CD8-positive, alpha-beta memory T cell (primary cell): ENCODE measurements at regions not wholly inside any gene's neighbourhood (a gene's known extent, or its start where the extent isn't known, plus 50 kb on each side); places are given as distances from the start of the nearest gene placed in this dataset.
"Not testable (repeated sequence)": the region's sequence is repeated elsewhere in the genome, so short reads cannot be mapped to it uniquely, and the experiment has no call there.

Experiments used
- CTCF ChIA-PET: fragments of 350-600 bp; sonication (Branson Sonifier 250); formaldehyde crosslinking; loops from one replicate; lab custom pipeline; 2021; ENCODE audit warnings: antibody characterized with exemption; lab: Charles Lee
- POLR2A ChIA-PET: fragments of 350-600 bp; sonication (Branson Sonifier 250); formaldehyde crosslinking; loops from one replicate; lab custom pipeline; 2021; ENCODE audit warnings: antibody characterized with exemption; lab: Charles Lee
- DNase-seq, 5 donors: peaks; one replicate each; pipeline versions ENCODE4 v3.0.0 to v3.0.0-alpha.2; 2020 to 2022; ENCODE audit warnings: mixed read lengths in 1 of 5
- H3K27ac ChIP-seq: one replicate; pipeline ENCODE4 v1.7.0; 2013; ENCODE audit warnings: low read depth, mild to moderate bottlenecking, low read length, moderate library complexity
- H3K27me3 ChIP-seq: 2 replicates; pipeline ENCODE4 v1.7.0; 2013; ENCODE audit warnings: low read length, mild to moderate bottlenecking; ENCODE audit not compliant: insufficient read depth, poor library complexity, severe bottlenecking
- H3K36me3 ChIP-seq: 2 replicates; pipeline ENCODE4 v1.7.0; 2013; ENCODE audit warnings: mild to moderate bottlenecking, low read length, moderate library complexity; ENCODE audit not compliant: insufficient read depth
- H3K4me1 ChIP-seq: 2 replicates; pipeline ENCODE4 v1.7.0; 2013; ENCODE audit warnings: mild to moderate bottlenecking, low read length, moderate library complexity; ENCODE audit not compliant: insufficient read depth
- H3K4me3 ChIP-seq: 2 replicates; pipeline ENCODE4 v1.7.0; 2013; ENCODE audit warnings: mild to moderate bottlenecking, low read length
- H3K9me3 ChIP-seq: 2 replicates; pipeline ENCODE4 v1.7.0; 2013; ENCODE audit warnings: mild to moderate bottlenecking, low read length
- H3K27ac Mint-ChIP-seq, 8 donors: one replicate each; pipeline ENCODE4 v1.8.0; 2020 to 2021; ENCODE audit warnings: mixed read lengths in 8 of 8, mild to moderate bottlenecking in 6 of 8, inconsistent platforms in 3 of 8, moderate library complexity in 3 of 8
- H3K27me3 Mint-ChIP-seq, 2 donors: one replicate each; pipeline ENCODE4 v1.8.0; 2020 to 2021; ENCODE audit warnings: mixed read lengths in 2 of 2, mild to moderate bottlenecking in 1 of 2, moderate library complexity in 1 of 2
- H3K36me3 Mint-ChIP-seq, 3 donors: one replicate each; pipeline ENCODE4 v1.8.0; 2020 to 2021; ENCODE audit warnings: mixed read lengths in 3 of 3, inconsistent platforms in 1 of 3, mild to moderate bottlenecking in 1 of 3
- H3K4me1 Mint-ChIP-seq, 3 donors: one replicate each; pipeline ENCODE4 v1.8.0; 2020 to 2021; ENCODE audit warnings: mixed read lengths in 3 of 3, inconsistent platforms in 1 of 3, mild to moderate bottlenecking in 1 of 3
- H3K4me3 Mint-ChIP-seq, 7 donors: one replicate each; pipeline ENCODE4 v1.8.0; 2020 to 2021; ENCODE audit warnings: mixed read lengths in 7 of 7, mild to moderate bottlenecking in 6 of 7, moderate library complexity in 4 of 7, inconsistent platforms in 2 of 7
- H3K9me3 Mint-ChIP-seq, 5 donors: one replicate each; pipeline ENCODE4 v1.8.0; 2020 to 2022; ENCODE audit warnings: mixed read lengths in 5 of 5, mild to moderate bottlenecking in 3 of 5, moderate library complexity in 2 of 5, inconsistent platforms in 1 of 5

- POLR2A ChIA-PET, H3K27me3 Mint-ChIP-seq, H3K4me1 ChIP-seq, CTCF ChIA-PET, H3K36me3 ChIP-seq, H3K9me3 ChIP-seq, H3K4me3 Mint-ChIP-seq, H3K27ac ChIP-seq, H3K9me3 Mint-ChIP-seq, H3K27me3 ChIP-seq, H3K4me3 ChIP-seq, H3K4me1 Mint-ChIP-seq, DNase-seq: not testable (repeated sequence)
- Mint-ChIP-seq H3K27ac (peak overlapping the region in 1 of 8 donors; percentile 16), H3K36me3 (peaks cover 0 to 20% (median 0%) of the 10 kb centered on the region in 3 donors)
These were observed 408.5 kb downstream of the RAP2B start for GRCh38 chr3:153570481-153570880.

GRCh38 chr3:153572165-153572564, 410.1 kb downstream of the RAP2B start:
- no peak overlapping the region for H3K4me3 Mint-ChIP-seq
- peaks cover 0 to 17% (median 0%) of the 10 kb centered on the region in 3 donors for H3K36me3 Mint-ChIP-seq
- POLR2A ChIA-PET, result no interaction called here

GRCh38 chr3:153572654-153573053, 410.6 kb downstream of the RAP2B start:
- peaks cover 3 to 4% of the 10 kb centered on the region in 2 donors for H3K27me3 Mint-ChIP-seq
- peaks cover 5 to 12% (median 5%) of the 10 kb centered on the region in 3 donors for H3K4me1 Mint-ChIP-seq
- Histone ChIP-seq H3K9me3 (no peaks in the 10 kb centered on the region), H3K4me3 (no peak overlapping the region), H3K27me3 (no peaks in the 10 kb centered on the region), H3K4me1 (no peaks in the 10 kb centered on the region), H3K36me3 (no peaks in the 10 kb centered on the region), H3K27ac (no peak overlapping the region)
- peak overlapping the region in 1 of 8 donors; percentile 49 for H3K27ac Mint-ChIP-seq
- no peak for DNase-seq
- H3K4me3 Mint-ChIP-seq, result no peak overlapping the region
- ChIA-PET CTCF (no interaction called here), POLR2A (no interaction called here)
- H3K36me3 Mint-ChIP-seq, result peaks cover 0 to 17% (median 0%) of the 10 kb centered on the region in 3 donors
- peaks cover 0 to 5% (median 1%) of the 10 kb centered on the region in 5 donors for H3K9me3 Mint-ChIP-seq

More at GRCh38 chr3:153572165-153572564, 410.1 kb downstream of the RAP2B start:
- no peaks in the 10 kb centered on the region for H3K4me1 ChIP-seq
- no peaks in the 10 kb centered on the region for H3K27me3 ChIP-seq
- no peaks in the 10 kb centered on the region for H3K36me3 ChIP-seq
- Mint-ChIP-seq H3K4me1 (peaks cover 4 to 7% (median 5%) of the 10 kb centered on the region in 3 donors), H3K27ac (peak overlapping the region in 1 of 8 donors; percentile 77), H3K27me3 (peaks cover 3 to 4% of the 10 kb centered on the region in 2 donors), H3K9me3 (peaks cover 0 to 5% (median 1%) of the 10 kb centered on the region in 5 donors)
- H3K27ac ChIP-seq, result no peak overlapping the region
- no peak for DNase-seq
- no peak overlapping the region for H3K4me3 ChIP-seq
- CTCF ChIA-PET, result no interaction called here
- no peaks in the 10 kb centered on the region for H3K9me3 ChIP-seq

GRCh38 chr3:153573481-153573880, 411.5 kb downstream of the RAP2B start:
- Histone ChIP-seq H3K27ac (no peak overlapping the region), H3K9me3 (no peaks in the 10 kb centered on the region), H3K4me1 (no peaks in the 10 kb centered on the region), H3K27me3 (no peaks in the 10 kb centered on the region), H3K36me3 (no peaks in the 10 kb centered on the region), H3K4me3 (no peak overlapping the region)
- Mint-ChIP-seq H3K27ac (no peak overlapping the region), H3K9me3 (peaks cover 0 to 5% (median 1%) of the 10 kb centered on the region in 5 donors), H3K4me3 (no peak overlapping the region), H3K4me1 (peaks cover 5 to 16% (median 7%) of the 10 kb centered on the region in 3 donors), H3K27me3 (peaks cover 3 to 4% of the 10 kb centered on the region in 2 donors), H3K36me3 (peaks cover 0 to 15% (median 0%) of the 10 kb centered on the region in 3 donors)
- ChIA-PET CTCF (no interaction called here), POLR2A (no interaction called here)
- DNase-seq, result no peak

GRCh38 chr3:153574445-153574844, 412.4 kb downstream of the RAP2B start:
- Mint-ChIP-seq H3K27ac (no peak overlapping the region), H3K4me3 (no peak overlapping the region), H3K9me3 (peaks cover 0 to 5% (median 1%) of the 10 kb centered on the region in 5 donors), H3K27me3 (peaks cover under 1 to 3% of the 10 kb centered on the region in 2 donors), H3K4me1 (peaks cover 5 to 16% (median 7%) of the 10 kb centered on the region in 3 donors), H3K36me3 (peaks cover 0 to 9% (median 0%) of the 10 kb centered on the region in 3 donors)
- Histone ChIP-seq H3K4me3 (no peak overlapping the region), H3K36me3 (no peaks in the 10 kb centered on the region), H3K4me1 (no peaks in the 10 kb centered on the region), H3K27me3 (no peaks in the 10 kb centered on the region), H3K27ac (no peak overlapping the region), H3K9me3 (no peaks in the 10 kb centered on the region)
- DNase-seq, result no peak
- ChIA-PET POLR2A (no interaction called here), CTCF (no interaction called here)

- H3K4me1 Mint-ChIP-seq, result peaks cover 5 to 16% (median 7%) of the 10 kb centered on the region in 3 donors
- no peaks in the 10 kb centered on the region for H3K36me3 ChIP-seq
- H3K27ac Mint-ChIP-seq, result peak overlapping the region in 2 of 8 donors; percentile 1 to 54
These were observed 415.2 kb downstream of the RAP2B start for GRCh38 chr3:153577059-153577736.

GRCh38 chr3:153578046-153578445, 416.0 kb downstream of the RAP2B start:
- Histone ChIP-seq H3K4me3 (no peak overlapping the region), H3K4me1 (no peaks in the 10 kb centered on the region), H3K27me3 (no peaks in the 10 kb centered on the region), H3K36me3 (no peaks in the 10 kb centered on the region), H3K9me3 (no peaks in the 10 kb centered on the region), H3K27ac (no peak overlapping the region)
- no peak for DNase-seq
- Mint-ChIP-seq H3K27ac (no peak overlapping the region), H3K36me3 (peaks cover 0 to 2% (median 0%) of the 10 kb centered on the region in 3 donors), H3K4me3 (no peak overlapping the region), H3K27me3 (peaks cover 0 to 1% of the 10 kb centered on the region in 2 donors), H3K9me3 (no peaks in the 10 kb centered on the region), H3K4me1 (peaks cover 5 to 16% (median 7%) of the 10 kb centered on the region in 3 donors)
- CTCF ChIA-PET, result no interaction called here
- POLR2A ChIA-PET, result no interaction called here

More at GRCh38 chr3:153577059-153577736, 415.2 kb downstream of the RAP2B start:
- H3K27me3 Mint-ChIP-seq, result no peaks in the 10 kb centered on the region
- POLR2A ChIA-PET, result no interaction called here
- no peak for DNase-seq
- CTCF ChIA-PET, result no interaction called here
- no peaks in the 10 kb centered on the region for H3K36me3 Mint-ChIP-seq
- Histone ChIP-seq H3K27ac (no peak overlapping the region), H3K4me3 (no peak overlapping the region), H3K9me3 (no peaks in the 10 kb centered on the region), H3K27me3 (no peaks in the 10 kb centered on the region), H3K4me1 (no peaks in the 10 kb centered on the region)
- H3K9me3 Mint-ChIP-seq, result no peaks in the 10 kb centered on the region
- no peak overlapping the region for H3K4me3 Mint-ChIP-seq

- H3K4me1 ChIP-seq, result no peaks in the 10 kb centered on the region
These were observed 428.0 kb downstream of the RAP2B start for GRCh38 chr3:153590051-153590450.

More at GRCh38 chr3:153590051-153590450, 428.0 kb downstream of the RAP2B start:
- H3K27ac ChIP-seq, result no peak overlapping the region
- H3K36me3 ChIP-seq, result no peaks in the 10 kb centered on the region
- Mint-ChIP-seq H3K4me1 (no peaks in the 10 kb centered on the region), H3K9me3 (peaks cover 0 to 4% (median 0%) of the 10 kb centered on the region in 5 donors), H3K27ac (no peak overlapping the region), H3K27me3 (peaks cover 0 to 1% of the 10 kb centered on the region in 2 donors), H3K4me3 (no peak overlapping the region), H3K36me3 (peaks cover 0 to 17% (median 0%) of the 10 kb centered on the region in 3 donors)
- no peak for DNase-seq
- ChIA-PET CTCF (interaction anchor here (0.9 kb wide), 1 partner anchor 24 kb away, joined by 3 read pairs; no protein-coding TSS in a partner anchor), POLR2A (no interaction called here)
- no peaks in the 10 kb centered on the region for H3K9me3 ChIP-seq
- no peak overlapping the region for H3K4me3 ChIP-seq
- no peaks in the 10 kb centered on the region for H3K27me3 ChIP-seq
